ENCODE measurements at regions not wholly inside any gene's neighbourhood (a gene's known extent, or its start where the extent isn't known, plus 50 kb on each side); places are given as distances from the start of the nearest gene placed in this dataset.

GRCh38 chr11:80898910-80899309, 1458.1 kb upstream of the TENM4 start:
- TF ChIP-seq CTCF (conservative IDR thresholded peaks at IDR 0.05 in 1 of 2, IDR thresholded peaks at IDR 0.05 in 1 of 2; ENCODE audit: extremely low read depth in 1 of 2, insufficient read depth in 1 of 2, low read depth in 1 of 2, low read length in 2 of 2) (no peak), EZH2 (IDR thresholded peaks at IDR 0.05; ENCODE audit: borderline replicate concordance, low read length) (no peak)

Data from mammary epithelial cell (primary cell).